Amniotic epithelial cell (primary cell): ENCODE measurements at regions not wholly inside any gene's neighbourhood (a gene's known extent, or its start where the extent isn't known, plus 50 kb on each side); places are given as distances from the start of the nearest gene placed in this dataset.

ENCODE experiments used
- DNase-seq: peaks from one replicate; pipeline ENCODE4 v3.0.0-alpha.2; 2010; ENCODE audit warnings: low read depth

GRCh38 chr1:67560580-67561255, 124.3 kb upstream of the GADD45A start:
- peak; percentile 36 for DNase-seq

GRCh38 chr1:67561704-67562113, 123.3 kb upstream of the GADD45A start:
- peak; percentile 75 for DNase-seq

GRCh38 chr1:67563684-67564083, 121.3 kb upstream of the GADD45A start:
- no peak for DNase-seq

GRCh38 chr1:67564193-67564592, 120.8 kb upstream of the GADD45A start:
- DNase-seq, result no peak

GRCh38 chr1:67566803-67567377, 118.1 kb upstream of the GADD45A start:
- peak; percentile 38 for DNase-seq

- peak; percentile 98 for DNase-seq
Measured at GRCh38 chr1:67570486-67571143, 114.4 kb upstream of the GADD45A start.

- no peak for DNase-seq
Measured at GRCh38 chr1:67571406-67571805, 113.6 kb upstream of the GADD45A start.

- DNase-seq, result peak; percentile 74
Measured at GRCh38 chr1:67571901-67572593, 113.0 kb upstream of the GADD45A start.

GRCh38 chr1:67572594-67573221, 112.3 kb upstream of the GADD45A start:
- no peak for DNase-seq

GRCh38 chr1:67573311-67573872, 111.6 kb upstream of the GADD45A start:
- DNase-seq, result no peak

GRCh38 chr1:67574221-67574620, 110.8 kb upstream of the GADD45A start:
- no peak for DNase-seq

- DNase-seq, result peak; percentile 78
Measured at GRCh38 chr1:67575861-67576260, 109.1 kb upstream of the GADD45A start.

- no peak for DNase-seq
Measured at GRCh38 chr1:67576474-67576873, 108.5 kb upstream of the GADD45A start.

- DNase-seq, result no peak
Measured at GRCh38 chr1:67577646-67578045, 107.4 kb upstream of the GADD45A start.

- DNase-seq, result no peak
Measured at GRCh38 chr1:67578397-67579020, 106.5 kb upstream of the GADD45A start.

- DNase-seq, result no peak
Measured at GRCh38 chr1:67579623-67580394, 105.2 kb upstream of the GADD45A start.

- DNase-seq, result peak; percentile 56
Measured at GRCh38 chr1:67580691-67581403, 104.2 kb upstream of the GADD45A start.

- no peak for DNase-seq
Measured at GRCh38 chr1:67582625-67583461, 102.2 kb upstream of the GADD45A start.

- no peak for DNase-seq
Measured at GRCh38 chr1:67583462-67583950, 101.5 kb upstream of the GADD45A start.
